SK-N-DZ (cell line): ENCODE measurements at regions not wholly inside any gene's neighbourhood (a gene's known extent, or its start where the extent isn't known, plus 50 kb on each side); places are given as distances from the start of the nearest gene placed in this dataset.

Experiments
- DNase-seq: peaks from one replicate; pipeline ENCODE4 v3.0.0-alpha.2; 2015; ENCODE audit warnings: low spot score

DNA sequence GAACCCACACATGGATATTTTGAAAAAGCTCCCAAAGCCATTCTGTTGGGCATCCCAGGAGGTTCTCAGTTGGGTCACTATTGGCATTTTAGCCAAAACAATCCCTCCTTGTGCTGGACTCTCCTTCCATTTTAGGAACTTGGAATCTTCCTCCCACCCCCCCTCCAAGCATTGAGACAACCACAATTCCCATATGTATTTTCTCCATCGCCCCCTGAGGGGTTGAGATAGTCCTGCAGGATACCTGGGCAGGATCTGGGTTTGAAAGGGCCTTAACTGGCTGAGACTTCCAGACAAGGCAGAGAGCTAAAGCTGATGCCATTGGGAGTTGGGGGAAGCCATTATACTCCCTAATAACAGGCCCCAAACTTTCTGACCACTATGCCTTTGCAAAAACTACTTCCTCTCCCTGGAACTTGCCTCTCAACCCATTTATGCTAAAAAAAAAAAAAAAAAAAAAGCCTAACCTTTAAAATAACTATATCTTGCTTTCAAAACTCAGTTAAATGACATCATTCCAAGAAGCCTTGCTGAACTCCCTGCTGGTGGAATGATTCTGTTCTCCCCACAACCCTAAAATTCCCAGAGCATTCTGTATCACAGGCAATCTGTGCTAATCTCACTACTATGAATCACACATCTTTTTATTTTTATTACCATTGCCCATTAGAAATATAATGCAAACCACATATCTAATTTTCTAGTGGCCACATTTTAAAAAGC lies 77.5 kb upstream of the PDE1C start:
- no peak for DNase-seq

GRCh38 chr7:32145911-32146310 lies 75.7 kb upstream of the PDE1C start:
- DNase-seq = no peak

GRCh38 chr7:32144676-32145075 lies 74.5 kb upstream of the PDE1C start:
- no peak for DNase-seq

DNA sequence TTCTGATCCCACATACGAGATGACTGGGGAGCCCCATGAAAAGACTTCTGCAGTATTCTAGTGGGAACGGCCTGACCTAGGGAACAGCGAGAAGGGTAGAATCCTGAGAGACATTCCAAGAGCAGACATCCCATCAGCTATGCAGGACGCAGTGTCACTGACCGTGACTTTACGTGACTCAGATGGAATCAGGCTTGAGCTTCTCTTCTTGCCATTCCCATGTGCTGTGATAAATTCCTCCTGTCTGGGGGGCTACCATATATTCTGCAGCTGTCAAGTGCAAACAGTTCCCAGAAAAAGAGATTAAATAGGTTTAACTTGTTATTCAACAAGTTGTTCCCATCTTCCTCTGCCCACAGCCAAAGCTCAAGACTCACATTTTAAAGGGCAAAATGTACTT lies 73.1 kb upstream of the PDE1C start:
- no peak for DNase-seq

DNA sequence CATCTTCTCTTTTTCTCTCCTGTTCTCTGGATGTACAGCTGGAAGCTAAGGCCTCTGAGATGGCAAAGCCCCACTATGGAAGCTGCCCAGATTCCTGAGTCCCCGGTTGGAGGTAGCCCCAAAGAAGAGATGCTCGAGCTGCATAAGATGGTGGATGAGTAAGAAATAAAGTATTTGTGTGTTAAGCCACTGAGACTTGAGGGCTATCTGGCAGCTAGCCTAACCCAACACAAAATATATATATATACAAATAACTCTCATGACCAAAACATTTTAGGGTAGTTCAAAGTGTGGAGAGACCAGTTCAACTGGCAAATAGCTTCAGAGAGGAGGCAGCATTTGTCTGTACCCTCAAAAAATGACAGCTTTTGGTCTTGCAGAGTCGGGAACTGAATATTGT lies 72.4 kb upstream of the PDE1C start:
- DNase-seq = no peak

DNA sequence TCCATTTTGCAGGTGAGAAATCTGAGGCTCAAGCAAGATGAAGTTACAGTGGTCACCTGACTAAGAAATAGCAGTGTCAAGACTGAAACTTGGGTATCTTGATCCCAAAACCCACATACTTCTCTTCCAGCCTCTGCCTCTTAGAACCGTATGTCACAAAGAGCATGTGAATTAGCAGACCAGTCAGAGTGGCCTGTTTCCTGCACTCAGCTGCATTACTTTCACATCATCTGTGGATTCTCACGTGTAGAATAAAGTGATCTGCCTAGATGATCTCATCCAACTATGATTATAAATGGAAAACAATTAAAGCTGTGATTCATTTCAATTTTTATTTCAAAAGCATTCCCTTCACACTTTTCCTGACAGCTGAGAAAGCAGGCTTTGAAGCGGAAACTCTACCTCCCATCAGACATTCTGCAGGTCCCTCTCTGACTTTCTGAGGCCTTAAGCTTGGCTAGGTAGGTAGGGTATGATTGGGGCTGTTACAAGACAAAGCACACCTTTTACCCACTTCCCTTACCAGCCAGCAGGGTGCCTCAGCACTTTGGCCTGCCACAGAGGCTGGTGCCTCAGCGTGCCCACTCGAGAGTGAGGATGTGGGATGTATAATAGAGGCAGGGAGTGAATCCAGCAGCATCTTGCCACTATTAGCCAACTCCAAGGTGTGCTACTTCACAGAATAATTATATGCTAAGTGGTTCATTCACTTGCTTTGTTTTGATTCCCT lies 70.2 kb upstream of the PDE1C start:
- DNase-seq = no peak

GRCh38 chr7:32137059-32137458 lies 66.9 kb upstream of the PDE1C start:
- no peak for DNase-seq

DNA sequence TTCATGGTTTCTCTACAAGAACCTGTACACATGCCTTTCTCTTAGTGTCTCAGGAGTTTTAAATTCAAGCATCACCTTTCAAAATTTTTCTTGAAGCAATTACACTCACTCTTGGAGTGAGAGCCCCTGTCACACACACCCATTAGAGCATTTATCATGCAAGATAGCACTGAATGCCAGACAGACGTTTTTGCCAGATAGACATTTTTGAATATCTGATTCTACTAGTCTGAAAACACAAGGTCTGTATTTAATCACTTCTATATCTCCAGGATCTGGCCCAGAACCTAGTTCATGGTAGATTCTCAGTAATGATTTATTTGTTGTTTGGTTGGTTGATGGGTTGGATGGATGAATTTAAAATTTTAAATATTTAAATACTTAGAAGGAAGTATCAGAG lies 60.9 kb upstream of the PDE1C start:
- no peak for DNase-seq

GRCh38 chr7:32126843-32127242 lies 56.6 kb upstream of the PDE1C start:
- no peak for DNase-seq
